ENCODE measurements at regions not wholly inside any gene's neighbourhood (a gene's known extent, or its start where the extent isn't known, plus 50 kb on each side); places are given as distances from the start of the nearest gene placed in this dataset.
A peak's percentile ranks its signal among the peaks of the same experiment; 100 is the strongest.

GRCh38 chr12:111182382-111182781, 186.5 kb downstream of the PHETA1 start:
- H3K79me2 ChIP-seq (replicated peaks; ENCODE audit: insufficient read depth, low read length), result no peaks in the 10 kb centered on the region
- H4K20me1 ChIP-seq (ENCODE audit: insufficient read depth), result no peaks in the 10 kb centered on the region
- H3K9me2 ChIP-seq (ENCODE audit: insufficient read depth, low read length), result no peaks in the 10 kb centered on the region
- no peak for TF ChIP-seq CTCF (IDR thresholded peaks at IDR 0.05; ENCODE audit: poor library complexity, severe bottlenecking)
- TF ChIP-seq REST (IDR thresholded peaks at IDR 0.05; ENCODE audit: borderline replicate concordance), result no peak
- no peak for TF ChIP-seq EP300 (conservative IDR thresholded peaks at IDR 0.05; ENCODE audit: poor library complexity, severe bottlenecking)
- TF ChIP-seq SMC3 (conservative IDR thresholded peaks at IDR 0.05; ENCODE audit: poor library complexity), result no peak
- TF ChIP-seq POLR2AphosphoS5 (IDR thresholded peaks at IDR 0.05), result no peak
- no peak for TF ChIP-seq MXI1 (conservative IDR thresholded peaks at IDR 0.05; ENCODE audit: poor library complexity, severe bottlenecking)
- TF ChIP-seq RAD21 (conservative IDR thresholded peaks at IDR 0.05), result no peak
- TF ChIP-seq EZH2 (IDR thresholded peaks at IDR 0.05; ENCODE audit: borderline replicate concordance, insufficient read depth, low read length, poor library complexity, severe bottlenecking), result no peak
- no peak for TF ChIP-seq TAF1 (IDR thresholded peaks at IDR 0.05; ENCODE audit: low read depth)
- no peaks in the 10 kb centered on the region for H3K9me3 ChIP-seq (ENCODE audit: low read length)
- no peak overlapping the region for H3K4me3 ChIP-seq (ENCODE audit: low read length)
- H3F3A ChIP-seq (ENCODE audit: insufficient read depth, low read length, poor library complexity, severe bottlenecking), result no peaks in the 10 kb centered on the region
- no peak overlapping the region for H3K4me2 ChIP-seq (ENCODE audit: low read length)
- H3K9ac ChIP-seq (ENCODE audit: low read length), result no peak overlapping the region
- no peak overlapping the region for H3K27ac ChIP-seq (ENCODE audit: low read length)
- H2AFZ ChIP-seq (ENCODE audit: low read depth, low read length), result no peak overlapping the region
- H3K27me3 ChIP-seq (ENCODE audit: insufficient read depth, low read depth, low read length), result no peaks in the 10 kb centered on the region
- no peaks in the 10 kb centered on the region for H3K36me3 ChIP-seq (ENCODE audit: insufficient read depth, low read length)

DNA sequence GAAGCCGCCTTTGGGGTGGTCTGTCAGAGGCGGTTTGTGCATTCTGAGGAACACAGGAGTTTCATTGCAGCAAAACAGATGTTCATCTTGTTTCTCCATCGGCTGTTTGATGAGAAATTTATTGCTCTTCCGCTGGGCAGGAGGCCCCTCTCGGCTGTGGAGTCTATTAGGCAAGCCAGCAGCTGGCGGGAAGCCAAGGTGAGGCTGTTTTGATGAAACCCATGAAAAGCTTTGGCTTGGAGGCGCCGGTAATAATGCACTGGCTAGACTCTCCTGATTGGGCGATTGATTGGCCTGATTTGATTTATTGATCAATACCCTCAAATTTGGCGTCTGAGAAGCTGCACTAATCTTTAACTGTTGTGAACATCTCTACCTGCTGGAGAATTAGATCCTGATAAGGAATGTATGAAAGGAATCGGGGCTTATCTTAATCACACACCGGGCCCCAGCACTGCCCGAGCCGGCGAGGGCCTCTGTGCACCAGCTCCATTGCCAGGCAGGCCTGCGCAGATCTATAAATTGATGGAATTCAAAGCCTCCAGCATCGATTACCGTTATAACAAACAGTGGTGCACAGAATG, 187.7 kb downstream of the PHETA1 start:
- Histone ChIP-seq H2AFZ (ENCODE audit: low read depth, low read length) (no peak overlapping the region), H3K9ac (ENCODE audit: low read length) (peak overlapping the region; percentile 13), H3K9me2 (ENCODE audit: insufficient read depth, low read length) (no peaks in the 10 kb centered on the region), H3F3A (ENCODE audit: insufficient read depth, low read length, poor library complexity, severe bottlenecking) (no peaks in the 10 kb centered on the region), H4K20me1 (ENCODE audit: insufficient read depth) (no peaks in the 10 kb centered on the region), H3K27ac (ENCODE audit: low read length) (peak overlapping the region; percentile 36), H3K36me3 (ENCODE audit: insufficient read depth, low read length) (no peaks in the 10 kb centered on the region), H3K27me3 (ENCODE audit: insufficient read depth, low read depth, low read length) (no peaks in the 10 kb centered on the region), H3K4me2 (ENCODE audit: low read length) (no peak overlapping the region), H3K4me3 (ENCODE audit: low read length) (peak overlapping the region; percentile 8), H3K79me2 (replicated peaks; ENCODE audit: insufficient read depth, low read length) (no peaks in the 10 kb centered on the region), H3K9me3 (ENCODE audit: low read length) (no peaks in the 10 kb centered on the region)
- TF ChIP-seq RAD21 (conservative IDR thresholded peaks at IDR 0.05), result no peak
- no peak for TF ChIP-seq MXI1 (conservative IDR thresholded peaks at IDR 0.05; ENCODE audit: poor library complexity, severe bottlenecking)
- TF ChIP-seq TAF1 (IDR thresholded peaks at IDR 0.05; ENCODE audit: low read depth), result no peak
- no peak for TF ChIP-seq REST (IDR thresholded peaks at IDR 0.05; ENCODE audit: borderline replicate concordance)
- no peak for TF ChIP-seq CTCF (IDR thresholded peaks at IDR 0.05; ENCODE audit: poor library complexity, severe bottlenecking)
- TF ChIP-seq EZH2 (IDR thresholded peaks at IDR 0.05; ENCODE audit: borderline replicate concordance, insufficient read depth, low read length, poor library complexity, severe bottlenecking), result no peak
- TF ChIP-seq SMC3 (conservative IDR thresholded peaks at IDR 0.05; ENCODE audit: poor library complexity), result no peak
- no peak for TF ChIP-seq POLR2AphosphoS5 (IDR thresholded peaks at IDR 0.05)
- TF ChIP-seq EP300 (conservative IDR thresholded peaks at IDR 0.05; ENCODE audit: poor library complexity, severe bottlenecking), result no peak
